ENCODE measurements at regions not wholly inside any gene's neighbourhood (a gene's known extent, or its start where the extent isn't known, plus 50 kb on each side); places are given as distances from the start of the nearest gene placed in this dataset.

GRCh38 chr9:118990949-118991348, 378.3 kb downstream of the BRINP1 start:
- H3K9me3 ChIP-seq (ENCODE audit: control insufficient read depth in 2 of 2, insufficient read depth in 1 of 2, low read depth in 1 of 2, low read length in 1 of 2), result no peaks in the 10 kb centered on the region
- no peaks in the 10 kb centered on the region for H3K27me3 ChIP-seq (ENCODE audit: control insufficient read depth in 1 of 2, insufficient read depth in 2 of 2, low read length in 2 of 2)
- no peaks in the 10 kb centered on the region for H3K36me3 ChIP-seq (ENCODE audit: control insufficient read depth in 2 of 2, insufficient read depth in 2 of 2, low read length in 1 of 2)
- 72 to 80% methylated on average over 2 of the region's 2 CpGs for WGBS, 2 donors
- no peak overlapping the region for H3K4me3 ChIP-seq (ENCODE audit: low read depth in 1 of 2, low read length in 2 of 2)
- no peaks in the 10 kb centered on the region for H3K4me1 ChIP-seq (ENCODE audit: control insufficient read depth in 2 of 2, insufficient read depth in 2 of 2, low read length in 1 of 2)
- no peak overlapping the region for H3K27ac ChIP-seq (ENCODE audit: low read depth in 2 of 2, low read length in 1 of 2)

- Histone ChIP-seq H3K27ac (ENCODE audit: low read depth in 2 of 2, low read length in 1 of 2) (no peak overlapping the region), H3K36me3 (ENCODE audit: control insufficient read depth in 2 of 2, insufficient read depth in 2 of 2, low read length in 1 of 2) (no peaks in the 10 kb centered on the region), H3K4me1 (ENCODE audit: control insufficient read depth in 2 of 2, insufficient read depth in 2 of 2, low read length in 1 of 2) (no peaks in the 10 kb centered on the region), H3K9me3 (ENCODE audit: control insufficient read depth in 2 of 2, insufficient read depth in 1 of 2, low read depth in 1 of 2, low read length in 1 of 2) (no peaks in the 10 kb centered on the region), H3K27me3 (ENCODE audit: control insufficient read depth in 1 of 2, insufficient read depth in 2 of 2, low read length in 2 of 2) (no peaks in the 10 kb centered on the region), H3K4me3 (ENCODE audit: low read depth in 1 of 2, low read length in 2 of 2) (no peak overlapping the region)
- WGBS, 2 donors, result 61 to 64% methylated on average over 3 of the region's 3 CpGs
These were observed 377.6 kb downstream of the BRINP1 start for GRCh38 chr9:118991366-118992285.

GRCh38 chr9:118992813-118993794, 376.1 kb downstream of the BRINP1 start:
- H3K36me3 ChIP-seq (ENCODE audit: control insufficient read depth in 2 of 2, insufficient read depth in 2 of 2, low read length in 1 of 2), result no peaks in the 10 kb centered on the region
- WGBS, 2 donors, result 35% methylated on average over 15 of the region's 15 CpGs
- H3K4me1 ChIP-seq (ENCODE audit: control insufficient read depth in 2 of 2, insufficient read depth in 2 of 2, low read length in 1 of 2), result no peaks in the 10 kb centered on the region
- H3K27ac ChIP-seq (ENCODE audit: low read depth in 2 of 2, low read length in 1 of 2), result peak overlapping the region; percentile 6 to 47
- H3K27me3 ChIP-seq (ENCODE audit: control insufficient read depth in 1 of 2, insufficient read depth in 2 of 2, low read length in 2 of 2), result no peaks in the 10 kb centered on the region
- no peak overlapping the region for H3K4me3 ChIP-seq (ENCODE audit: low read depth in 1 of 2, low read length in 2 of 2)
- no peaks in the 10 kb centered on the region for H3K9me3 ChIP-seq (ENCODE audit: control insufficient read depth in 2 of 2, insufficient read depth in 1 of 2, low read depth in 1 of 2, low read length in 1 of 2)

- H3K4me1 ChIP-seq (ENCODE audit: control insufficient read depth in 2 of 2, insufficient read depth in 2 of 2, low read length in 1 of 2), result no peaks in the 10 kb centered on the region
- no peaks in the 10 kb centered on the region for H3K36me3 ChIP-seq (ENCODE audit: control insufficient read depth in 2 of 2, insufficient read depth in 2 of 2, low read length in 1 of 2)
- H3K4me3 ChIP-seq (ENCODE audit: low read depth in 1 of 2, low read length in 2 of 2), result no peak overlapping the region
- no peaks in the 10 kb centered on the region for H3K9me3 ChIP-seq (ENCODE audit: control insufficient read depth in 2 of 2, insufficient read depth in 1 of 2, low read depth in 1 of 2, low read length in 1 of 2)
- WGBS, 2 donors, result 70 to 76% methylated on average over 4 of the region's 4 CpGs
- H3K27me3 ChIP-seq (ENCODE audit: control insufficient read depth in 1 of 2, insufficient read depth in 2 of 2, low read length in 2 of 2), result no peaks in the 10 kb centered on the region
- H3K27ac ChIP-seq (ENCODE audit: low read depth in 2 of 2, low read length in 1 of 2), result no peak overlapping the region
These were observed 375.3 kb downstream of the BRINP1 start for GRCh38 chr9:118993965-118994364.

- Histone ChIP-seq H3K4me1 (ENCODE audit: control insufficient read depth in 2 of 2, insufficient read depth in 2 of 2, low read length in 1 of 2) (no peaks in the 10 kb centered on the region), H3K27ac (ENCODE audit: low read depth in 2 of 2, low read length in 1 of 2) (no peak overlapping the region), H3K4me3 (ENCODE audit: low read depth in 1 of 2, low read length in 2 of 2) (no peak overlapping the region)
These were observed 366.7 kb downstream of the BRINP1 start for GRCh38 chr9:119002491-119002890.

GRCh38 chr9:119003201-119003611, 366.0 kb downstream of the BRINP1 start:
- H3K4me1 ChIP-seq (ENCODE audit: control insufficient read depth in 2 of 2, insufficient read depth in 2 of 2, low read length in 1 of 2), result no peaks in the 10 kb centered on the region
- H3K9me3 ChIP-seq (ENCODE audit: control insufficient read depth in 2 of 2, insufficient read depth in 1 of 2, low read depth in 1 of 2, low read length in 1 of 2), result no peaks in the 10 kb centered on the region
- peak overlapping the region in 1 of 2 donors; percentile 45 for H3K27ac ChIP-seq (ENCODE audit: low read depth in 2 of 2, low read length in 1 of 2)
- H3K4me3 ChIP-seq (ENCODE audit: low read depth in 1 of 2, low read length in 2 of 2), result no peak overlapping the region
- H3K36me3 ChIP-seq (ENCODE audit: control insufficient read depth in 2 of 2, insufficient read depth in 2 of 2, low read length in 1 of 2), result no peaks in the 10 kb centered on the region
- H3K27me3 ChIP-seq (ENCODE audit: control insufficient read depth in 1 of 2, insufficient read depth in 2 of 2, low read length in 2 of 2), result no peaks in the 10 kb centered on the region

More at GRCh38 chr9:119002491-119002890, 366.7 kb downstream of the BRINP1 start:
- Histone ChIP-seq H3K36me3 (ENCODE audit: control insufficient read depth in 2 of 2, insufficient read depth in 2 of 2, low read length in 1 of 2) (no peaks in the 10 kb centered on the region), H3K9me3 (ENCODE audit: control insufficient read depth in 2 of 2, insufficient read depth in 1 of 2, low read depth in 1 of 2, low read length in 1 of 2) (no peaks in the 10 kb centered on the region), H3K27me3 (ENCODE audit: control insufficient read depth in 1 of 2, insufficient read depth in 2 of 2, low read length in 2 of 2) (no peaks in the 10 kb centered on the region)
- WGBS, 2 donors, result 93 to 95% methylated on average over 5 of the region's 5 CpGs

GRCh38 chr9:119003882-119004617, 365.2 kb downstream of the BRINP1 start:
- 73 to 81% methylated on average over 2 of the region's 2 CpGs for WGBS, 2 donors
- H3K9me3 ChIP-seq (ENCODE audit: control insufficient read depth in 2 of 2, insufficient read depth in 1 of 2, low read depth in 1 of 2, low read length in 1 of 2), result no peaks in the 10 kb centered on the region
- no peaks in the 10 kb centered on the region for H3K27me3 ChIP-seq (ENCODE audit: control insufficient read depth in 1 of 2, insufficient read depth in 2 of 2, low read length in 2 of 2)
- H3K4me3 ChIP-seq (ENCODE audit: low read depth in 1 of 2, low read length in 2 of 2), result no peak overlapping the region
- no peaks in the 10 kb centered on the region for H3K4me1 ChIP-seq (ENCODE audit: control insufficient read depth in 2 of 2, insufficient read depth in 2 of 2, low read length in 1 of 2)
- no peaks in the 10 kb centered on the region for H3K36me3 ChIP-seq (ENCODE audit: control insufficient read depth in 2 of 2, insufficient read depth in 2 of 2, low read length in 1 of 2)
- no peak overlapping the region for H3K27ac ChIP-seq (ENCODE audit: low read depth in 2 of 2, low read length in 1 of 2)

GRCh38 chr9:119004618-119004990, 364.6 kb downstream of the BRINP1 start:
- no peaks in the 10 kb centered on the region for H3K4me1 ChIP-seq (ENCODE audit: control insufficient read depth in 2 of 2, insufficient read depth in 2 of 2, low read length in 1 of 2)
- peak overlapping the region in 1 of 2 donors; percentile 31 for H3K27ac ChIP-seq (ENCODE audit: low read depth in 2 of 2, low read length in 1 of 2)
- no peaks in the 10 kb centered on the region for H3K36me3 ChIP-seq (ENCODE audit: control insufficient read depth in 2 of 2, insufficient read depth in 2 of 2, low read length in 1 of 2)
- no peak overlapping the region for H3K4me3 ChIP-seq (ENCODE audit: low read depth in 1 of 2, low read length in 2 of 2)
- WGBS, 2 donors, result 51 to 58% methylated on average over 2 of the region's 2 CpGs
- no peaks in the 10 kb centered on the region for H3K27me3 ChIP-seq (ENCODE audit: control insufficient read depth in 1 of 2, insufficient read depth in 2 of 2, low read length in 2 of 2)
- no peaks in the 10 kb centered on the region for H3K9me3 ChIP-seq (ENCODE audit: control insufficient read depth in 2 of 2, insufficient read depth in 1 of 2, low read depth in 1 of 2, low read length in 1 of 2)

GRCh38 chr9:119005162-119005561, 364.1 kb downstream of the BRINP1 start:
- no peaks in the 10 kb centered on the region for H3K27me3 ChIP-seq (ENCODE audit: control insufficient read depth in 1 of 2, insufficient read depth in 2 of 2, low read length in 2 of 2)
- no peaks in the 10 kb centered on the region for H3K36me3 ChIP-seq (ENCODE audit: control insufficient read depth in 2 of 2, insufficient read depth in 2 of 2, low read length in 1 of 2)
- H3K9me3 ChIP-seq (ENCODE audit: control insufficient read depth in 2 of 2, insufficient read depth in 1 of 2, low read depth in 1 of 2, low read length in 1 of 2), result no peaks in the 10 kb centered on the region
- H3K4me1 ChIP-seq (ENCODE audit: control insufficient read depth in 2 of 2, insufficient read depth in 2 of 2, low read length in 1 of 2), result no peaks in the 10 kb centered on the region
- H3K4me3 ChIP-seq (ENCODE audit: low read depth in 1 of 2, low read length in 2 of 2), result no peak overlapping the region
- 71 to 86% methylated on average over 2 of the region's 2 CpGs for WGBS, 2 donors
- H3K27ac ChIP-seq (ENCODE audit: low read depth in 2 of 2, low read length in 1 of 2), result peak overlapping the region; percentile 22 to 30
